H9 (cell line): ENCODE measurements at regions not wholly inside any gene's neighbourhood (a gene's known extent, or its start where the extent isn't known, plus 50 kb on each side); places are given as distances from the start of the nearest gene placed in this dataset.

Source experiments
- DNase-seq: peaks from one replicate; pipeline ENCODE4 v3.0.0-alpha.2; 2017
- H2AFZ ChIP-seq: one replicate; pipeline ENCODE4 v1.6.1; 2013; ENCODE audit warnings: mild to moderate bottlenecking, low read length, control low read depth, moderate library complexity
- H2AK5ac ChIP-seq: 2 replicates; pipeline ENCODE4 v1.6.1; 2013; ENCODE audit warnings: low read length, control low read depth, mixed read lengths; ENCODE audit not compliant: insufficient read length
- H2BK120ac ChIP-seq: one replicate; pipeline ENCODE4 v1.6.1; 2013; ENCODE audit warnings: low read depth, mild to moderate bottlenecking, low read length, control low read depth, inconsistent platforms; ENCODE audit not compliant: poor library complexity, severe bottlenecking
- H2BK12ac ChIP-seq: 2 replicates; pipeline ENCODE4 v1.6.1; 2013; ENCODE audit warnings: low read length, control low read depth, mixed read lengths, low read depth; ENCODE audit not compliant: insufficient read length
- H2BK15ac ChIP-seq: 2 replicates; pipeline ENCODE4 v1.6.1; 2013; ENCODE audit warnings: low read depth, low read length, control low read depth
- H2BK20ac ChIP-seq: one replicate; pipeline ENCODE4 v1.6.1; 2013; ENCODE audit warnings: low read depth, mild to moderate bottlenecking, low read length, control low read depth, inconsistent platforms; ENCODE audit not compliant: poor library complexity, severe bottlenecking
- H2BK5ac ChIP-seq: 2 replicates; pipeline ENCODE4 v1.6.1; 2013; ENCODE audit warnings: low read length, control low read depth, mixed read lengths; ENCODE audit not compliant: insufficient read length
- H3K14ac ChIP-seq: 2 replicates; pipeline ENCODE4 v1.6.1; 2013; ENCODE audit warnings: low read length, control low read depth; ENCODE audit not compliant: insufficient read depth
- H3K18ac ChIP-seq: 2 replicates; pipeline ENCODE4 v1.6.1; 2013; ENCODE audit warnings: low read depth, mild to moderate bottlenecking, mixed read lengths, low read length, control low read depth; ENCODE audit not compliant: insufficient read length
- H3K23ac ChIP-seq: 2 replicates; pipeline ENCODE4 v1.6.1; 2013; ENCODE audit warnings: low read length, control low read depth, mixed read lengths, low read depth; ENCODE audit not compliant: insufficient read length
- H3K23me2 ChIP-seq: 2 replicates; pipeline ENCODE4 v1.6.1; 2013; ENCODE audit warnings: low read depth, mild to moderate bottlenecking, mixed read lengths, low read length, control low read depth; ENCODE audit not compliant: insufficient read length, poor library complexity, severe bottlenecking
- H3K27ac ChIP-seq: 2 replicates; pipeline ENCODE4 v1.5.1; 2013; ENCODE audit warnings: low read length, control low read depth, mixed read lengths, low read depth; ENCODE audit not compliant: insufficient read length
- H3K27me3 ChIP-seq: 2 replicates; pipeline ENCODE4 v1.6.1; 2013; ENCODE audit warnings: low read length, control low read depth, inconsistent platforms; ENCODE audit not compliant: insufficient read depth
- H3K4ac ChIP-seq: 2 replicates; pipeline ENCODE4 v1.6.1; 2013; ENCODE audit warnings: low read depth, mild to moderate bottlenecking, control low read depth, inconsistent platforms, low read length, moderate library complexity
- H3K4me1 ChIP-seq: 2 replicates; pipeline ENCODE4 v1.6.1; 2013; ENCODE audit warnings: low read length, control low read depth, inconsistent platforms; ENCODE audit not compliant: insufficient read depth
- H3K4me2 ChIP-seq: 2 replicates; pipeline ENCODE4 v1.6.1; 2013; ENCODE audit warnings: low read length, control low read depth, mixed read lengths; ENCODE audit not compliant: insufficient read length, insufficient read depth
- H3K56ac ChIP-seq: 2 replicates; pipeline ENCODE4 v1.6.1; 2013; ENCODE audit warnings: low read depth, mild to moderate bottlenecking, mixed read lengths, low read length, control low read depth; ENCODE audit not compliant: insufficient read length
- H3K79me1 ChIP-seq: 2 replicates; pipeline ENCODE4 v1.6.1; 2013; ENCODE audit warnings: low read depth, mild to moderate bottlenecking, moderate library complexity, low read length, control low read depth, inconsistent platforms; ENCODE audit not compliant: insufficient read depth, poor library complexity, severe bottlenecking
- H3K79me2 ChIP-seq: 2 replicates; pipeline ENCODE4 v1.6.1; 2013; ENCODE audit warnings: low read length, control low read depth, inconsistent platforms; ENCODE audit not compliant: insufficient read depth
- H3K9ac ChIP-seq: 2 replicates; pipeline ENCODE4 v1.6.1; 2013; ENCODE audit warnings: low read length, control low read depth, mixed read lengths; ENCODE audit not compliant: insufficient read length; ENCODE audit errors: extremely low read depth
- H3K9me3 ChIP-seq: one replicate; pipeline ENCODE4 v1.6.1; 2013; ENCODE audit warnings: low read depth, low read length, inconsistent platforms; ENCODE audit not compliant: control insufficient read depth
- H3T11ph ChIP-seq: one replicate; pipeline ENCODE4 v1.6.1; 2013; ENCODE audit warnings: mild to moderate bottlenecking, low read length, control low read depth, inconsistent platforms
- H4K20me1 ChIP-seq: one replicate; pipeline ENCODE4 v1.6.1; 2013; ENCODE audit not compliant: control insufficient read depth, insufficient read length, insufficient read depth
- H4K5ac ChIP-seq: 2 replicates; pipeline ENCODE4 v1.6.1; 2013; ENCODE audit warnings: low read depth, mild to moderate bottlenecking, mixed read lengths, low read length, control low read depth; ENCODE audit not compliant: insufficient read length
- H4K8ac ChIP-seq: replicated peaks from 2 replicates; pipeline ENCODE4 v1.6.1; 2013; ENCODE audit warnings: low read length, control low read depth, mixed read lengths, low read depth; ENCODE audit not compliant: insufficient read length
- H4K91ac ChIP-seq: 2 replicates; pipeline ENCODE4 v1.6.1; 2013; ENCODE audit warnings: low read depth, mild to moderate bottlenecking, moderate library complexity, mixed read lengths, low read length, control low read depth; ENCODE audit not compliant: insufficient read length
- H3K27ac Mint-ChIP-seq, 3 experiments: 2 replicates in 2 of 3; 3 replicates in 1 of 3; pipeline ENCODE4 v1.8.0; 2020 to 2021; ENCODE audit warnings: mixed read lengths in 3 of 3, mild to moderate bottlenecking in 1 of 3, moderate library complexity in 1 of 3
- H3K27me3 Mint-ChIP-seq: 2 replicates; pipeline ENCODE4 v1.8.0; 2021; ENCODE audit warnings: low read depth, mild to moderate bottlenecking, moderate library complexity, mixed read lengths
- H3K36me3 Mint-ChIP-seq, 3 experiments: 2 replicates in 2 of 3; 3 replicates in 1 of 3; pipeline ENCODE4 v1.8.0; 2020 to 2021; ENCODE audit warnings: low read depth in 3 of 3, mixed read lengths in 3 of 3; ENCODE audit not compliant: insufficient read depth in 1 of 3
- H3K4me1 Mint-ChIP-seq, 2 experiments: 2 replicates each; pipeline ENCODE4 v1.8.0; 2020; ENCODE audit warnings: mixed read lengths in 2 of 2
- H3K4me3 Mint-ChIP-seq, 2 experiments: 2 replicates in 1 of 2; 3 replicates in 1 of 2; pipeline ENCODE4 v1.8.0; 2020 to 2021; ENCODE audit warnings: mild to moderate bottlenecking in 2 of 2, mixed read lengths in 2 of 2, moderate library complexity in 1 of 2
- H3K9me3 Mint-ChIP-seq, 2 experiments: 2 replicates in 1 of 2; 3 replicates in 1 of 2; pipeline ENCODE4 v1.8.0; 2020; ENCODE audit warnings: mild to moderate bottlenecking in 2 of 2, mixed read lengths in 2 of 2, moderate library complexity in 1 of 2
- WGBS: extraction: QIAGEN DNeasy Blood & Tissue Kit; methylation state at CpG from one replicate; pipeline ENCODE4 v1.1.7; 2013; ENCODE audit warnings: missing lambda C conversion rate, low lambda C conversion rate, mixed read lengths; ENCODE audit not compliant: insufficient read length; ENCODE audit errors: extremely low coverage; 5-methylcytosine and 5-hydroxymethylcytosine counted together
- TF ChIP-seq, protein P1 (sequence below): fragments of 200-600 bp; sonication (generic); conservative IDR thresholded peaks from 3 replicates; pipeline ENCODE4 v1.8.0; 2021; ENCODE audit warnings: antibody characterized with exemption, mild to moderate bottlenecking

- peaks cover 2 to 9% of the 10 kb centered on the region in 2 experiments; a peak in 2 of 4 replicates for H3K4me1 Mint-ChIP-seq
- Histone ChIP-seq H2BK5ac (no peak overlapping the region), H2AK5ac (no peak overlapping the region), H3K23me2 (no peaks in the 10 kb centered on the region), H3K27me3 (no peaks in the 10 kb centered on the region), H3K79me2 (no peaks in the 10 kb centered on the region), H3K23ac (no peak overlapping the region), H3K9me3 (peaks cover 19% of the 10 kb centered on the region), H3K56ac (no peak overlapping the region), H3K14ac (no peak overlapping the region), H3K27ac (no peak overlapping the region), H4K8ac (no peak overlapping the region), H2BK20ac (no peak overlapping the region), H3K4ac (no peak overlapping the region), H3K18ac (no peak overlapping the region), H3K79me1 (no peaks in the 10 kb centered on the region), H3K9ac (no peak overlapping the region), H3K4me2 (no peak overlapping the region), H2BK15ac (no peak overlapping the region), H2AFZ (no peak overlapping the region), H3T11ph (no peak overlapping the region), H4K5ac (no peak overlapping the region), H4K91ac (no peak overlapping the region), H3K4me1 (no peaks in the 10 kb centered on the region), H2BK120ac (no peak overlapping the region), H2BK12ac (no peak overlapping the region), H4K20me1 (no peaks in the 10 kb centered on the region)
- H3K36me3 Mint-ChIP-seq = peaks cover 0 to 8% (median 0%) of the 10 kb centered on the region in 3 experiments; a peak in 2 of 7 replicates
- no peak overlapping the region for H3K27ac Mint-ChIP-seq
- no peaks in the 10 kb centered on the region for H3K27me3 Mint-ChIP-seq
- TF ChIP-seq, protein P1, sequence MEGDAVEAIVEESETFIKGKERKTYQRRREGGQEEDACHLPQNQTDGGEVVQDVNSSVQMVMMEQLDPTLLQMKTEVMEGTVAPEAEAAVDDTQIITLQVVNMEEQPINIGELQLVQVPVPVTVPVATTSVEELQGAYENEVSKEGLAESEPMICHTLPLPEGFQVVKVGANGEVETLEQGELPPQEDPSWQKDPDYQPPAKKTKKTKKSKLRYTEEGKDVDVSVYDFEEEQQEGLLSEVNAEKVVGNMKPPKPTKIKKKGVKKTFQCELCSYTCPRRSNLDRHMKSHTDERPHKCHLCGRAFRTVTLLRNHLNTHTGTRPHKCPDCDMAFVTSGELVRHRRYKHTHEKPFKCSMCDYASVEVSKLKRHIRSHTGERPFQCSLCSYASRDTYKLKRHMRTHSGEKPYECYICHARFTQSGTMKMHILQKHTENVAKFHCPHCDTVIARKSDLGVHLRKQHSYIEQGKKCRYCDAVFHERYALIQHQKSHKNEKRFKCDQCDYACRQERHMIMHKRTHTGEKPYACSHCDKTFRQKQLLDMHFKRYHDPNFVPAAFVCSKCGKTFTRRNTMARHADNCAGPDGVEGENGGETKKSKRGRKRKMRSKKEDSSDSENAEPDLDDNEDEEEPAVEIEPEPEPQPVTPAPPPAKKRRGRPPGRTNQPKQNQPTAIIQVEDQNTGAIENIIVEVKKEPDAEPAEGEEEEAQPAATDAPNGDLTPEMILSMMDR = no peak
- no peak for DNase-seq
- WGBS = no CpG with 5 or more reads among the region's 1 CpG
- no peak overlapping the region for H3K4me3 Mint-ChIP-seq
- peaks cover 0 to 54% of the 10 kb centered on the region in 2 experiments; a peak in 4 of 5 replicates for H3K9me3 Mint-ChIP-seq
Observed at GRCh38 chrX:20641954-20642353, 375.2 kb upstream of the RPS6KA3 start.
